A549 (cell line): ENCODE measurements at regions not wholly inside any gene's neighbourhood (a gene's known extent, or its start where the extent isn't known, plus 50 kb on each side); places are given as distances from the start of the nearest gene placed in this dataset.

ENCODE experiments used
- ATAC-seq, 2 experiments: fragments of 200-7000 bp in 1 of 2; fragments of >200 bp in 1 of 2; cut with Nextera tagmentation in 1 of 2; cut with Tn5 transposase in 1 of 2; 3 replicates each; pipeline versions ENCODE4 v1.8.0 to v1.9.1; 2018 to 2020; ENCODE audit warnings: mild to moderate bottlenecking in 1 of 2, moderate library complexity in 1 of 2
- CTCF ChIA-PET: fragments of 300-600 bp; sonication (Branson Sonifier 250); formaldehyde crosslinking; extraction: SDS; loops from one replicate; lab custom pipeline; 2021; ENCODE audit warnings: antibody characterized with exemption, inconsistent platforms; lab: Yijun Ruan, JAX
- POLR2A ChIA-PET: fragments of 350-600 bp; formaldehyde crosslinking; extraction: SDS; loops from one replicate; lab custom pipeline; 2021; ENCODE audit warnings: antibody characterized with exemption, inconsistent platforms; lab: Yijun Ruan, JAX
- DNase-seq, 2 experiments: peaks; one replicate each; pipeline versions ENCODE4 v3.0.0 to v3.0.0-alpha.2; 2011 to 2016; ENCODE audit warnings: low read depth in 1 of 2, low spot score in 1 of 2
- FAIRE-seq: peaks from 2 replicates; lab custom pipeline; 2011; peaks lifted over from hg19 to GRCh38; lab: Jason Lieb, UNC
- H3K27ac ChIP-seq, 2 experiments: fragments of >200 bp; sonication (Bioruptor Twin); formaldehyde crosslinking; 3 replicates each; pipeline ENCODE4 v1.5.1; 2016 to 2017
- H3K4me1 ChIP-seq: fragments of >200 bp; sonication (Bioruptor Twin); formaldehyde crosslinking; 3 replicates; pipeline ENCODE4 v1.6.1; 2016
- H3K4me2 ChIP-seq: fragments of >200 bp; sonication (Bioruptor Twin); formaldehyde crosslinking; 3 replicates; pipeline ENCODE4 v1.6.1; 2016
- H3K4me3 ChIP-seq: fragments of >200 bp; sonication (Bioruptor Twin); formaldehyde crosslinking; 3 replicates; pipeline ENCODE4 v1.5.1; 2016
- H3K9me3 ChIP-seq: fragments of >200 bp; sonication (Bioruptor Twin); formaldehyde crosslinking; 3 replicates; pipeline ENCODE4 v1.6.1; 2016
- BCL3 ChIP-seq: fragments of >200 bp; sonication (Bioruptor Twin); formaldehyde crosslinking; IDR thresholded peaks from 3 replicates; pipeline ENCODE4 v1.6.1; 2016
- BHLHE40 ChIP-seq: IDR thresholded peaks from 2 replicates; pipeline ENCODE4 v1.6.1; 2012; ENCODE audit warnings: low read depth, low read length, inconsistent platforms
- CBX8 ChIP-seq: fragments of 200-600 bp; sonication (generic); IDR thresholded peaks from 2 replicates; pipeline ENCODE4 v1.6.1; 2016
- CHD2 ChIP-seq: fragments of 150-350 bp; IDR thresholded peaks from 2 replicates; pipeline ENCODE4 v1.6.1; 2014; ENCODE audit warnings: low read length; ENCODE audit not compliant: partially characterized antibody
- CHD4 ChIP-seq: fragments of 200-600 bp; sonication (generic); IDR thresholded peaks from 2 replicates; pipeline ENCODE4 v1.6.1; 2016; ENCODE audit warnings: antibody characterized with exemption, mild to moderate bottlenecking, borderline replicate concordance
- EHF ChIP-seq: fragments of 250-450 bp; sonication (Bioruptor Pico); IDR thresholded peaks from 2 replicates; pipeline ENCODE4 v1.5.0; 2020; ENCODE audit warnings: mild to moderate bottlenecking
- FOSB ChIP-seq: fragments of 250-450 bp; sonication (Bioruptor Pico); IDR thresholded peaks from 2 replicates; pipeline ENCODE4 v1.5.0; 2020; ENCODE audit warnings: mild to moderate bottlenecking, moderate library complexity
- FOSL2 ChIP-seq, 2 experiments: fragments of 450-650 bp in 1 of 2; fragments of >200 bp in 1 of 2; sonication (Bioruptor Twin) in 1 of 2; formaldehyde crosslinking; IDR thresholded peaks; 2 replicates each; pipeline versions ENCODE4 v1.5.0 to v1.6.1; 2016 to 2020; ENCODE audit warnings: mild to moderate bottlenecking in 1 of 2, moderate library complexity in 1 of 2
- FOXS1 ChIP-seq: fragments of 250-450 bp; sonication (Bioruptor Pico); IDR thresholded peaks from 2 replicates; pipeline ENCODE4 v1.5.0; 2020; ENCODE audit warnings: mild to moderate bottlenecking, moderate library complexity
- GATA3 ChIP-seq: IDR thresholded peaks from 2 replicates; pipeline ENCODE4 v1.6.1; 2012; ENCODE audit warnings: borderline replicate concordance
- HES2 ChIP-seq: fragments of >200 bp; sonication (Bioruptor Twin); formaldehyde crosslinking; IDR thresholded peaks from 2 replicates; pipeline ENCODE4 v1.6.1; 2016
- HEYL ChIP-seq: fragments of 250-450 bp; sonication (Bioruptor Pico); IDR thresholded peaks from 2 replicates; pipeline ENCODE4 v1.8.0; 2021; ENCODE audit warnings: mild to moderate bottlenecking, moderate library complexity
- HOXA7 ChIP-seq: fragments of 250-450 bp; sonication (Bioruptor Pico); IDR thresholded peaks from 2 replicates; pipeline ENCODE4 v1.5.0; 2020; ENCODE audit warnings: mild to moderate bottlenecking, moderate library complexity
- HOXB13 ChIP-seq: fragments of 250-450 bp; sonication (Bioruptor Pico); IDR thresholded peaks from 2 replicates; pipeline ENCODE4 v1.5.0; 2020; ENCODE audit warnings: low read depth, mild to moderate bottlenecking, moderate library complexity
- JUNB ChIP-seq: fragments of >200 bp; sonication (Bioruptor Twin); formaldehyde crosslinking; IDR thresholded peaks from 2 replicates; pipeline ENCODE4 v1.6.1; 2016
- MAX ChIP-seq: IDR thresholded peaks from 2 replicates; pipeline ENCODE4 v1.6.1; 2012
- MYC ChIP-seq: IDR thresholded peaks from 2 replicates; pipeline ENCODE4 v1.6.1; 2012; ENCODE audit warnings: mild to moderate bottlenecking, inconsistent platforms, low read length, improper control_type of control experiment, borderline replicate concordance
- NR3C1 ChIP-seq: fragments of >200 bp; sonication (Bioruptor Twin); formaldehyde crosslinking; IDR thresholded peaks from 3 replicates; pipeline ENCODE4 v1.6.1; 2017
- PBX3 ChIP-seq: IDR thresholded peaks from 2 replicates; pipeline ENCODE4 v1.6.1; 2012
- PHF8 ChIP-seq: fragments of 200-600 bp; sonication (generic); IDR thresholded peaks from 2 replicates; pipeline ENCODE4 v1.6.1; 2016; ENCODE audit warnings: low read depth, mild to moderate bottlenecking, antibody characterized with exemption, moderate library complexity, borderline replicate concordance
- POLR2AphosphoS2 ChIP-seq: conservative IDR thresholded peaks from 2 replicates; pipeline ENCODE4 v1.6.1; 2012; ENCODE audit warnings: low read length, improper control_type of control experiment, inconsistent platforms
- SREBF2 ChIP-seq: fragments of 450-650 bp; IDR thresholded peaks from 2 replicates; pipeline ENCODE4 v1.6.1; 2014; ENCODE audit warnings: mild to moderate bottlenecking, moderate library complexity
- ZFP36 ChIP-seq: fragments of 450-650 bp; IDR thresholded peaks from 2 replicates; pipeline ENCODE4 v1.6.1; 2014; ENCODE audit warnings: borderline replicate concordance; ENCODE audit not compliant: partially characterized antibody
- ZNF302 ChIP-seq: fragments of 250-450 bp; sonication (Bioruptor Pico); IDR thresholded peaks from 2 replicates; pipeline ENCODE4 v1.9.0; 2021; ENCODE audit warnings: inconsistent platforms, mild to moderate bottlenecking, moderate library complexity
- WGBS: methylation state at CpG from one replicate; pipeline ENCODE4 v1.1.6; 2017; ENCODE audit errors: missing lambda C conversion rate; 5-methylcytosine and 5-hydroxymethylcytosine counted together

GRCh38 chr9:95620722-95621121 is 104.0 kb upstream of the PTCH1 start:
- no peak overlapping the region for H3K27ac ChIP-seq
- 71% methylated on average over 8 of the region's 8 CpGs for WGBS
- no peak for ATAC-seq
- POLR2A ChIA-PET, result interaction anchor here (0.6 kb wide), 1 partner anchor 951 kb away, joined by 12 read pairs; no protein-coding TSS in a partner anchor
- peaks cover 6% of the 10 kb centered on the region; the same call in 1 of the 3 replicates for H3K9me3 ChIP-seq
- FAIRE-seq, result no peak
- TF ChIP-seq FOXS1 (CRISPR knock-in tag), result no peak
- TF ChIP-seq SREBF2, result no peak
- no peak for TF ChIP-seq JUNB
- TF ChIP-seq NR3C1, result no peak
- TF ChIP-seq HES2, result no peak
- no peak for TF ChIP-seq MAX
- TF ChIP-seq FOSB, result no peak
- TF ChIP-seq HOXA7, result no peak
- no peak for TF ChIP-seq EHF (CRISPR knock-in tag)
- no peak for TF ChIP-seq PHF8
- TF ChIP-seq ZNF302 (CRISPR knock-in tag), result no peak
- TF ChIP-seq CHD4, result no peak
- no peak for TF ChIP-seq ZFP36
- no peak for TF ChIP-seq BCL3
- TF ChIP-seq HEYL (CRISPR knock-in tag), result no peak
- TF ChIP-seq, all 56 proteins: peak for 0
- CTCF ChIA-PET, result interaction anchor here (1.2 kb wide), 1 partner anchor 10 kb away, joined by 3 read pairs; no protein-coding TSS in a partner anchor
- Histone ChIP-seq H3K4me1 (no peaks in the 10 kb centered on the region), H3K4me2 (no peak overlapping the region), H3K4me3 (no peak overlapping the region)
- DNase-seq, result no peak

GRCh38 chr9:95620314-95620713 is 103.5 kb upstream of the PTCH1 start:
- Histone ChIP-seq H3K9me3 (peaks cover 6% of the 10 kb centered on the region; the same call in 1 of the 3 replicates), H3K4me3 (no peak overlapping the region), H3K4me1 (no peaks in the 10 kb centered on the region), H3K4me2 (no peak overlapping the region), H3K27ac (no peak overlapping the region)
- WGBS, result 76% methylated on average over 10 of the region's 10 CpGs
- ChIA-PET CTCF (interaction anchor here (1.2 kb wide), 1 partner anchor 10 kb away, joined by 3 read pairs; no protein-coding TSS in a partner anchor), POLR2A (no interaction called here)
- DNase-seq, result no peak
- no peak for ATAC-seq
- TF ChIP-seq CHD2, result no peak
- no peak for TF ChIP-seq ZNF302 (CRISPR knock-in tag)
- no peak for TF ChIP-seq POLR2AphosphoS2
- TF ChIP-seq CHD4, result no peak
- no peak for TF ChIP-seq HES2
- no peak for TF ChIP-seq MYC
- no peak for TF ChIP-seq GATA3
- no peak for TF ChIP-seq HOXB13 (CRISPR knock-in tag)
- no peak for TF ChIP-seq PBX3
- no peak for TF ChIP-seq CBX8
- no peak for TF ChIP-seq NR3C1
- TF ChIP-seq FOSL2 (IDR thresholded peaks at IDR 0.05), result no peak
- TF ChIP-seq FOSL2 (CRISPR knock-in tag; IDR thresholded peaks at IDR 0.05), result no peak
- TF ChIP-seq BHLHE40, result no peak
- FAIRE-seq, result no peak
